Common myeloid progenitor, CD34-positive (primary cell): ENCODE measurements at regions not wholly inside any gene's neighbourhood (a gene's known extent, or its start where the extent isn't known, plus 50 kb on each side); places are given as distances from the start of the nearest gene placed in this dataset.

Experiments used
- CTCF ChIA-PET: fragments of 350-600 bp; sonication (Branson Sonifier 250); formaldehyde crosslinking; loops from one replicate; lab custom pipeline; 2021; ENCODE audit warnings: antibody characterized with exemption; lab: Charles Lee
- POLR2A ChIA-PET: fragments of 350-600 bp; sonication (Branson Sonifier 250); formaldehyde crosslinking; loops from one replicate; lab custom pipeline; 2021; ENCODE audit warnings: antibody characterized with exemption; lab: Charles Lee
- DNase-seq, 3 donors: peaks; one replicate each; pipeline versions ENCODE4 v3.0.0 to v3.0.0-alpha.2; 2013
- H3K27ac ChIP-seq, 2 experiments: 1 replicate in 1 of 2; 2 replicates in 1 of 2; pipeline ENCODE4 v1.7.0; 2013; ENCODE audit warnings: inconsistent platforms in 2 of 2, low read length in 2 of 2, mild to moderate bottlenecking in 2 of 2, low read depth in 1 of 2, moderate library complexity in 1 of 2; ENCODE audit not compliant: severe bottlenecking in 2 of 2, insufficient read depth in 1 of 2, poor library complexity in 1 of 2
- H3K27me3 ChIP-seq, 5 experiments: replicated peaks in 2 of 5; 1 replicate in 3 of 5; 2 replicates in 2 of 5; pipeline versions ENCODE4 v1.6.1 to v1.7.0; 2013; ENCODE audit warnings: low read length in 4 of 5, mild to moderate bottlenecking in 2 of 5, moderate library complexity in 2 of 5, inconsistent platforms in 1 of 5; ENCODE audit not compliant: insufficient read depth in 5 of 5, control insufficient read depth in 4 of 5
- H3K36me3 ChIP-seq, 4 experiments: 1 replicate in 2 of 4; 2 replicates in 2 of 4; pipeline versions ENCODE4 v1.6.1 to v1.7.0; 2013; ENCODE audit warnings: low read length in 3 of 4, control low read depth in 1 of 4, mild to moderate bottlenecking in 1 of 4; ENCODE audit not compliant: control insufficient read depth in 4 of 4, insufficient read depth in 4 of 4
- H3K4me1 ChIP-seq, 4 experiments: 1 replicate in 3 of 4; 2 replicates in 1 of 4; pipeline versions ENCODE4 v1.6.1 to v1.7.1; 2013; ENCODE audit warnings: low read length in 3 of 4, mild to moderate bottlenecking in 3 of 4, control low read depth in 1 of 4, inconsistent platforms in 1 of 4, moderate library complexity in 1 of 4; ENCODE audit not compliant: control insufficient read depth in 4 of 4, insufficient read depth in 4 of 4; ENCODE audit errors: control extremely low read depth in 1 of 4
- H3K4me3 ChIP-seq, 7 experiments: 1 replicate in 4 of 7; 2 replicates in 3 of 7; pipeline versions ENCODE4 v1.5.1 to v1.7.0; 2013; ENCODE audit warnings: mild to moderate bottlenecking in 7 of 7, low read length in 6 of 7, moderate library complexity in 6 of 7, inconsistent platforms in 2 of 7, low read depth in 2 of 7, control low read depth in 1 of 7; ENCODE audit not compliant: insufficient read depth in 4 of 7, control insufficient read depth in 1 of 7; ENCODE audit errors: extremely low read depth in 1 of 7
- H3K9me3 ChIP-seq, 5 experiments: 1 replicate in 4 of 5; 2 replicates in 1 of 5; pipeline versions ENCODE4 v1.6.1 to v1.7.1; 2013; ENCODE audit warnings: low read length in 4 of 5, mild to moderate bottlenecking in 2 of 5, inconsistent platforms in 1 of 5, low read depth in 1 of 5, moderate library complexity in 1 of 5; ENCODE audit not compliant: control insufficient read depth in 4 of 5, insufficient read depth in 2 of 5; ENCODE audit errors: control extremely low read depth in 1 of 5
- WGBS: methylation state at CpG from one replicate; pipeline ENCODE4 v1.1.5; 2013; ENCODE audit not compliant: insufficient coverage; 5-methylcytosine and 5-hydroxymethylcytosine counted together

- Histone ChIP-seq H3K4me3 (no peak overlapping the region), H3K4me1 (peaks cover 6 to 17% (median 9%) of the 10 kb centered on the region in 4 experiments), H3K27me3 (no peaks in the 10 kb centered on the region), H3K9me3 (no peaks in the 10 kb centered on the region), H3K27ac (no peak overlapping the region), H3K36me3 (no peaks in the 10 kb centered on the region)
- CTCF ChIA-PET = no interaction called here
- POLR2A ChIA-PET = no interaction called here
- 67% methylated on average over 1 of the region's 1 CpG for WGBS
- no peak for DNase-seq
These were observed 218.5 kb upstream of the AFF2 start for GRCh38 chrX:148281920-148282319.

- CTCF ChIA-PET = no interaction called here
These were observed 217.9 kb upstream of the AFF2 start for GRCh38 chrX:148282504-148282903.

GRCh38 chrX:148284056-148284455 lies 216.4 kb upstream of the AFF2 start:
- H3K36me3 ChIP-seq = no peaks in the 10 kb centered on the region
- POLR2A ChIA-PET = no interaction called here
- no CpG with 5 or more reads among the region's 1 CpG for WGBS
- CTCF ChIA-PET = interaction anchor here (1.1 kb wide), 1 partner anchor 24 kb away, joined by 3 read pairs; no protein-coding TSS in a partner anchor
- peaks cover 6 to 17% (median 9%) of the 10 kb centered on the region in 4 experiments for H3K4me1 ChIP-seq
- no peaks in the 10 kb centered on the region for H3K27me3 ChIP-seq
- H3K9me3 ChIP-seq = no peaks in the 10 kb centered on the region
- peak; percentile 18 to 64 (median 60) for DNase-seq
- H3K4me3 ChIP-seq = no peak overlapping the region
- H3K27ac ChIP-seq = no peak overlapping the region

More at GRCh38 chrX:148282504-148282903, 217.9 kb upstream of the AFF2 start:
- WGBS = 13% methylated on average over 1 of the region's 1 CpG
- H3K4me1 ChIP-seq = peaks cover 6 to 17% (median 9%) of the 10 kb centered on the region in 4 experiments
- H3K9me3 ChIP-seq = no peaks in the 10 kb centered on the region
- H3K4me3 ChIP-seq = no peak overlapping the region
- no peaks in the 10 kb centered on the region for H3K27me3 ChIP-seq
- no peak for DNase-seq
- H3K27ac ChIP-seq = no peak overlapping the region
- POLR2A ChIA-PET = no interaction called here
- no peaks in the 10 kb centered on the region for H3K36me3 ChIP-seq

GRCh38 chrX:148284821-148285220 lies 215.6 kb upstream of the AFF2 start:
- ChIA-PET CTCF (no interaction called here), POLR2A (interaction anchor here (0.7 kb wide), 1 partner anchor 1191 kb away, joined by 3 read pairs; no protein-coding TSS in a partner anchor)
- no peak for DNase-seq
- Histone ChIP-seq H3K4me1 (peaks cover 6 to 17% (median 9%) of the 10 kb centered on the region in 4 experiments), H3K27me3 (no peaks in the 10 kb centered on the region), H3K27ac (no peak overlapping the region), H3K36me3 (no peaks in the 10 kb centered on the region), H3K4me3 (no peak overlapping the region), H3K9me3 (no peaks in the 10 kb centered on the region)
- WGBS = 94% methylated on average over 2 of the region's 2 CpGs

GRCh38 chrX:148288451-148288850 lies 212.0 kb upstream of the AFF2 start:
- Histone ChIP-seq H3K36me3 (no peaks in the 10 kb centered on the region), H3K4me1 (peaks cover 3 to 10% (median 5%) of the 10 kb centered on the region in 4 experiments), H3K27ac (no peak overlapping the region), H3K4me3 (no peak overlapping the region), H3K9me3 (no peaks in the 10 kb centered on the region), H3K27me3 (no peaks in the 10 kb centered on the region)
- ChIA-PET CTCF (no interaction called here), POLR2A (no interaction called here)
- WGBS = 80% methylated on average over 1 of the region's 3 CpGs
- DNase-seq = no peak

DNA sequence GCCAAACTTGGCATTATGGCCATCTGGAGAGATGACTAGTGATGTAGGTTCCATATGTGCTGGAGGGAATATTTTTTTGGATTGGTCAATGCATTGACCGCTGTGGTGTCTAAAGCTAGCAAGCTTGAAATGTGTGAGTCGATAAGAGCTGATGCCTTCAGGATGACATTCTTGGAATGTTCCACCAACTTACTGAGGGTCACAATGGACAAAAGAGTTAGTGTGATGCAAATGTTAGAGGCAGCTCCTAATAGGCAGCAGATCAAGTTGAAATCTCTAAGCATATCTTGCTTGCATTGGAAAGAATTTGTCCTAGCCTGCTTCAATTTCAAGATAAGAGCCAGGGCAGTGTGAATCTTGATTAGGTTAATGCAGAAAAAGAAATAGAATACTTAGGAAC lies 210.4 kb upstream of the AFF2 start:
- WGBS = 92% methylated on average over 2 of the region's 2 CpGs
- Histone ChIP-seq H3K27me3 (no peaks in the 10 kb centered on the region), H3K4me1 (no peaks in the 10 kb centered on the region), H3K27ac (no peak overlapping the region), H3K4me3 (no peak overlapping the region), H3K9me3 (no peaks in the 10 kb centered on the region), H3K36me3 (no peaks in the 10 kb centered on the region)
- ChIA-PET POLR2A (no interaction called here), CTCF (no interaction called here)
- DNase-seq = no peak

DNA sequence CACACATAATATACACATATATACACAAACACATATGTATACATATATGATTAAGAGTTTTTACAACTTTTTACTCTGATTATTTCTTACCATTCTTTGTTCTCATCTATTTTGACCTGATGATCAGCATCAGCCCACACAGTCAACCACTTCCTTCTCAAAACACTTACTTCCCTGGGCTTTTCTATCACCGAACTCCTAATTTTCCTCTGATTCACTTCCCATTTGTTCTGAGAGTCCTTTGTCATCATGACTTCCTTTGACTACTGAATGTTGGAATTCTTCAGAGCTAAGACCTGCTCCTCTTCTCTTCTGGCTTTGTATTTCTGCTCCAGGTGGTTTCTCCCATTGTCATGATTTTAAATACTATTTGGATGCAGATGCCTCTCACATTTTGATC lies 209.5 kb upstream of the AFF2 start:
- Histone ChIP-seq H3K27me3 (no peaks in the 10 kb centered on the region), H3K4me3 (no peak overlapping the region), H3K4me1 (no peaks in the 10 kb centered on the region), H3K36me3 (no peaks in the 10 kb centered on the region), H3K27ac (no peak overlapping the region), H3K9me3 (no peaks in the 10 kb centered on the region)
- ChIA-PET POLR2A (no interaction called here), CTCF (no interaction called here)
- 50% methylated on average over 1 of the region's 1 CpG for WGBS
- DNase-seq = no peak
